ENCODE measurements at regions not wholly inside any gene's neighbourhood (a gene's known extent, or its start where the extent isn't known, plus 50 kb on each side); places are given as distances from the start of the nearest gene placed in this dataset.

GRCh38 chr1:39085174-39085573, 59.0 kb downstream of the NDUFS5 start:
- H3K36me3 ChIP-seq (ENCODE audit: control insufficient read depth in 1 of 2, insufficient read depth in 2 of 2, low read length in 2 of 2), result no peaks in the 10 kb centered on the region
- H3K9ac ChIP-seq (ENCODE audit: low read depth in 1 of 2, low read length in 2 of 2), result no peak overlapping the region
- peaks cover 24 to 30% of the 10 kb centered on the region in 2 donors for H3K27me3 ChIP-seq (ENCODE audit: control insufficient read depth in 1 of 2, insufficient read depth in 2 of 2, low read length in 2 of 2)
- H3K4me1 ChIP-seq (ENCODE audit: control insufficient read depth in 1 of 2, insufficient read depth in 2 of 2, low read length in 2 of 2), result peaks cover 0 to 6% of the 10 kb centered on the region in 2 donors
- H3K9me3 ChIP-seq (ENCODE audit: control insufficient read depth in 1 of 2, low read length in 2 of 2), result no peaks in the 10 kb centered on the region
- H3K27ac ChIP-seq (ENCODE audit: low read depth, low read length), result no peak overlapping the region
- no peak overlapping the region for H3K4me3 ChIP-seq (ENCODE audit: low read depth in 1 of 2, low read length in 2 of 2)

GRCh38 chr1:39086386-39086785, 60.2 kb downstream of the NDUFS5 start:
- H3K4me1 ChIP-seq (ENCODE audit: control insufficient read depth in 1 of 2, insufficient read depth in 2 of 2, low read length in 2 of 2), result peaks cover 0 to 6% of the 10 kb centered on the region in 2 donors
- no peaks in the 10 kb centered on the region for H3K9me3 ChIP-seq (ENCODE audit: control insufficient read depth in 1 of 2, low read length in 2 of 2)
- H3K27ac ChIP-seq (ENCODE audit: low read depth, low read length), result no peak overlapping the region
- peaks cover 18 to 25% of the 10 kb centered on the region in 2 donors for H3K27me3 ChIP-seq (ENCODE audit: control insufficient read depth in 1 of 2, insufficient read depth in 2 of 2, low read length in 2 of 2)
- H3K36me3 ChIP-seq (ENCODE audit: control insufficient read depth in 1 of 2, insufficient read depth in 2 of 2, low read length in 2 of 2), result no peaks in the 10 kb centered on the region
- no peak overlapping the region for H3K4me3 ChIP-seq (ENCODE audit: low read depth in 1 of 2, low read length in 2 of 2)
- H3K9ac ChIP-seq (ENCODE audit: low read depth in 1 of 2, low read length in 2 of 2), result no peak overlapping the region

GRCh38 chr1:39086865-39087409, 60.8 kb downstream of the NDUFS5 start:
- Histone ChIP-seq H3K9ac (ENCODE audit: low read depth in 1 of 2, low read length in 2 of 2) (no peak overlapping the region), H3K4me1 (ENCODE audit: control insufficient read depth in 1 of 2, insufficient read depth in 2 of 2, low read length in 2 of 2) (peaks cover 3 to 6% of the 10 kb centered on the region in 2 donors)

GRCh38 chr1:39087435-39087834, 61.3 kb downstream of the NDUFS5 start:
- Histone ChIP-seq H3K27me3 (ENCODE audit: control insufficient read depth in 1 of 2, insufficient read depth in 2 of 2, low read length in 2 of 2) (peaks cover 13 to 19% of the 10 kb centered on the region in 2 donors), H3K9me3 (ENCODE audit: control insufficient read depth in 1 of 2, low read length in 2 of 2) (no peaks in the 10 kb centered on the region), H3K4me1 (ENCODE audit: control insufficient read depth in 1 of 2, insufficient read depth in 2 of 2, low read length in 2 of 2) (peaks cover 6 to 7% of the 10 kb centered on the region in 2 donors), H3K27ac (ENCODE audit: low read depth, low read length) (no peak overlapping the region), H3K9ac (ENCODE audit: low read depth in 1 of 2, low read length in 2 of 2) (no peak overlapping the region), H3K36me3 (ENCODE audit: control insufficient read depth in 1 of 2, insufficient read depth in 2 of 2, low read length in 2 of 2) (no peaks in the 10 kb centered on the region), H3K4me3 (ENCODE audit: low read depth in 1 of 2, low read length in 2 of 2) (no peak overlapping the region)

More at GRCh38 chr1:39086865-39087409, 60.8 kb downstream of the NDUFS5 start:
- H3K27me3 ChIP-seq (ENCODE audit: control insufficient read depth in 1 of 2, insufficient read depth in 2 of 2, low read length in 2 of 2), result peaks cover 18 to 24% of the 10 kb centered on the region in 2 donors
- H3K9me3 ChIP-seq (ENCODE audit: control insufficient read depth in 1 of 2, low read length in 2 of 2), result no peaks in the 10 kb centered on the region
- no peaks in the 10 kb centered on the region for H3K36me3 ChIP-seq (ENCODE audit: control insufficient read depth in 1 of 2, insufficient read depth in 2 of 2, low read length in 2 of 2)
- H3K4me3 ChIP-seq (ENCODE audit: low read depth in 1 of 2, low read length in 2 of 2), result no peak overlapping the region
- H3K27ac ChIP-seq (ENCODE audit: low read depth, low read length), result no peak overlapping the region

- H3K36me3 ChIP-seq (ENCODE audit: control insufficient read depth in 1 of 2, insufficient read depth in 2 of 2, low read length in 2 of 2), result no peaks in the 10 kb centered on the region
- peaks cover 6 to 7% of the 10 kb centered on the region in 2 donors for H3K4me1 ChIP-seq (ENCODE audit: control insufficient read depth in 1 of 2, insufficient read depth in 2 of 2, low read length in 2 of 2)
- no peak overlapping the region for H3K4me3 ChIP-seq (ENCODE audit: low read depth in 1 of 2, low read length in 2 of 2)
- H3K9ac ChIP-seq (ENCODE audit: low read depth in 1 of 2, low read length in 2 of 2), result no peak overlapping the region
- no peak overlapping the region for H3K27ac ChIP-seq (ENCODE audit: low read depth, low read length)
- no peaks in the 10 kb centered on the region for H3K9me3 ChIP-seq (ENCODE audit: control insufficient read depth in 1 of 2, low read length in 2 of 2)
- H3K27me3 ChIP-seq (ENCODE audit: control insufficient read depth in 1 of 2, insufficient read depth in 2 of 2, low read length in 2 of 2), result peaks cover 5 to 9% of the 10 kb centered on the region in 2 donors
Measured at GRCh38 chr1:39088658-39089057, 62.5 kb downstream of the NDUFS5 start.

GRCh38 chr1:39089931-39090521, 63.9 kb downstream of the NDUFS5 start:
- Histone ChIP-seq H3K9ac (ENCODE audit: low read depth in 1 of 2, low read length in 2 of 2) (no peak overlapping the region), H3K27me3 (ENCODE audit: control insufficient read depth in 1 of 2, insufficient read depth in 2 of 2, low read length in 2 of 2) (peaks cover 2% of the 10 kb centered on the region in 2 donors), H3K36me3 (ENCODE audit: control insufficient read depth in 1 of 2, insufficient read depth in 2 of 2, low read length in 2 of 2) (no peaks in the 10 kb centered on the region), H3K9me3 (ENCODE audit: control insufficient read depth in 1 of 2, low read length in 2 of 2) (no peaks in the 10 kb centered on the region), H3K4me3 (ENCODE audit: low read depth in 1 of 2, low read length in 2 of 2) (peak overlapping the region in 1 of 2 donors; percentile 0), H3K4me1 (ENCODE audit: control insufficient read depth in 1 of 2, insufficient read depth in 2 of 2, low read length in 2 of 2) (peaks cover 6 to 7% of the 10 kb centered on the region in 2 donors), H3K27ac (ENCODE audit: low read depth, low read length) (no peak overlapping the region)

GRCh38 chr1:39090757-39091380, 64.7 kb downstream of the NDUFS5 start:
- Histone ChIP-seq H3K4me3 (ENCODE audit: low read depth in 1 of 2, low read length in 2 of 2) (no peak overlapping the region), H3K9me3 (ENCODE audit: control insufficient read depth in 1 of 2, low read length in 2 of 2) (no peaks in the 10 kb centered on the region), H3K27ac (ENCODE audit: low read depth, low read length) (no peak overlapping the region), H3K4me1 (ENCODE audit: control insufficient read depth in 1 of 2, insufficient read depth in 2 of 2, low read length in 2 of 2) (peaks cover 6 to 7% of the 10 kb centered on the region in 2 donors), H3K27me3 (ENCODE audit: control insufficient read depth in 1 of 2, insufficient read depth in 2 of 2, low read length in 2 of 2) (peaks cover 0 to 2% of the 10 kb centered on the region in 2 donors), H3K36me3 (ENCODE audit: control insufficient read depth in 1 of 2, insufficient read depth in 2 of 2, low read length in 2 of 2) (no peaks in the 10 kb centered on the region), H3K9ac (ENCODE audit: low read depth in 1 of 2, low read length in 2 of 2) (no peak overlapping the region)

GRCh38 chr1:39091845-39092645, 65.9 kb downstream of the NDUFS5 start:
- Histone ChIP-seq H3K4me1 (ENCODE audit: control insufficient read depth in 1 of 2, insufficient read depth in 2 of 2, low read length in 2 of 2) (peaks cover 3 to 7% of the 10 kb centered on the region in 2 donors), H3K4me3 (ENCODE audit: low read depth in 1 of 2, low read length in 2 of 2) (peak overlapping the region in 1 of 2 donors; percentile 13), H3K36me3 (ENCODE audit: control insufficient read depth in 1 of 2, insufficient read depth in 2 of 2, low read length in 2 of 2) (no peaks in the 10 kb centered on the region), H3K27me3 (ENCODE audit: control insufficient read depth in 1 of 2, insufficient read depth in 2 of 2, low read length in 2 of 2) (no peaks in the 10 kb centered on the region), H3K9ac (ENCODE audit: low read depth in 1 of 2, low read length in 2 of 2) (no peak overlapping the region), H3K27ac (ENCODE audit: low read depth, low read length) (no peak overlapping the region), H3K9me3 (ENCODE audit: control insufficient read depth in 1 of 2, low read length in 2 of 2) (no peaks in the 10 kb centered on the region)

- H3K9me3 ChIP-seq (ENCODE audit: control insufficient read depth in 1 of 2, low read length in 2 of 2), result no peaks in the 10 kb centered on the region
- H3K4me1 ChIP-seq (ENCODE audit: control insufficient read depth in 1 of 2, insufficient read depth in 2 of 2, low read length in 2 of 2), result peaks cover 0 to 7% of the 10 kb centered on the region in 2 donors
- no peaks in the 10 kb centered on the region for H3K27me3 ChIP-seq (ENCODE audit: control insufficient read depth in 1 of 2, insufficient read depth in 2 of 2, low read length in 2 of 2)
- H3K36me3 ChIP-seq (ENCODE audit: control insufficient read depth in 1 of 2, insufficient read depth in 2 of 2, low read length in 2 of 2), result no peaks in the 10 kb centered on the region
- no peak overlapping the region for H3K27ac ChIP-seq (ENCODE audit: low read depth, low read length)
- H3K4me3 ChIP-seq (ENCODE audit: low read depth in 1 of 2, low read length in 2 of 2), result no peak overlapping the region
- H3K9ac ChIP-seq (ENCODE audit: low read depth in 1 of 2, low read length in 2 of 2), result no peak overlapping the region
Measured at GRCh38 chr1:39094685-39095084, 68.5 kb downstream of the NDUFS5 start.

All from duodenal mucosa (tissue), 2 donors.